BLaER1 treated with 17β-estradiol and CSF1 and Interleukin-3, amounts not matched to agents 10 nM and 100 nM (cell line): ENCODE measurements at regions not wholly inside any gene's neighbourhood (a gene's known extent, or its start where the extent isn't known, plus 50 kb on each side); places are given as distances from the start of the nearest gene placed in this dataset.

Experiments used
- H3K27ac ChIP-seq, 11 experiments: shearing (Covaris generic); formaldehyde crosslinking; 2 replicates each; pipeline ENCODE4 v1.8.1; 2022
- H3K27me3 ChIP-seq, 11 experiments: shearing (Covaris generic); formaldehyde crosslinking; 2 replicates each; pipeline ENCODE4 v1.8.1; 2022
- H3K36me3 ChIP-seq, 11 experiments: shearing (Covaris generic); formaldehyde crosslinking; 2 replicates each; pipeline ENCODE4 v1.8.1; 2022
- H3K4me1 ChIP-seq, 10 experiments: shearing (Covaris generic); formaldehyde crosslinking; 2 replicates each; pipeline ENCODE4 v1.8.1; 2022
- H3K4me2 ChIP-seq, 11 experiments: shearing (Covaris generic); formaldehyde crosslinking; 2 replicates each; pipeline ENCODE4 v1.8.1; 2022
- H3K4me3 ChIP-seq, 10 experiments: shearing (Covaris generic); formaldehyde crosslinking; 2 replicates each; pipeline ENCODE4 v1.8.1; 2022
- H3K9ac ChIP-seq, 11 experiments: shearing (Covaris generic); formaldehyde crosslinking; 2 replicates each; pipeline ENCODE4 v1.8.1; 2022
- H3K9me3 ChIP-seq, 11 experiments: shearing (Covaris generic); formaldehyde crosslinking; replicated peaks in 1 of 11; 2 replicates each; pipeline ENCODE4 v1.8.1; 2022
- H4K20me1 ChIP-seq, 11 experiments: shearing (Covaris generic); formaldehyde crosslinking; 2 replicates each; pipeline ENCODE4 v1.8.1; 2022
- Cebpa-rat ChIP-seq, 11 experiments: shearing (Covaris generic); IDR thresholded peaks; 2 replicates each; pipeline ENCODE4 v1.8.1; 2022

GRCh38 chr2:126836761-126837679 is 61.7 kb upstream of the TEX51 start:
- no peaks in the 10 kb centered on the region for H3K36me3 ChIP-seq
- H3K9me3 ChIP-seq, result peaks cover 0 to 6% (median 0%) of the 10 kb centered on the region in 11 experiments; a peak in 1 of 22 replicates
- H4K20me1 ChIP-seq, result no peaks in the 10 kb centered on the region
- no peak overlapping the region for H3K4me3 ChIP-seq
- no peak overlapping the region for H3K27ac ChIP-seq
- peaks cover 0 to 7% (median 0%) of the 10 kb centered on the region in 10 experiments; a peak in 2 of 20 replicates for H3K4me1 ChIP-seq
- no peak overlapping the region for H3K9ac ChIP-seq
- H3K4me2 ChIP-seq, result no peak overlapping the region
- H3K27me3 ChIP-seq, result no peaks in the 10 kb centered on the region
- TF ChIP-seq Cebpa-rat (IDR thresholded peaks at IDR 0.05), result no peak

GRCh38 chr2:126837966-126838715 is 60.5 kb upstream of the TEX51 start:
- no peak overlapping the region for H3K9ac ChIP-seq
- H3K27ac ChIP-seq, result no peak overlapping the region
- H3K4me1 ChIP-seq, result peaks cover 0 to 5% (median 0%) of the 10 kb centered on the region in 10 experiments; a peak in 2 of 20 replicates
- H3K4me3 ChIP-seq, result no peak overlapping the region
- no peak overlapping the region for H3K4me2 ChIP-seq
- no peak for TF ChIP-seq Cebpa-rat (IDR thresholded peaks at IDR 0.05)
- H3K27me3 ChIP-seq, result no peaks in the 10 kb centered on the region
- H3K9me3 ChIP-seq, result peaks cover 0 to 6% (median 0%) of the 10 kb centered on the region in 11 experiments; a peak in 1 of 22 replicates
- H3K36me3 ChIP-seq, result no peaks in the 10 kb centered on the region
- H4K20me1 ChIP-seq, result no peaks in the 10 kb centered on the region

- Histone ChIP-seq H3K9ac (no peak overlapping the region), H3K4me3 (no peak overlapping the region), H3K27ac (no peak overlapping the region), H3K27me3 (no peaks in the 10 kb centered on the region), H4K20me1 (no peaks in the 10 kb centered on the region), H3K4me2 (no peak overlapping the region), H3K36me3 (no peaks in the 10 kb centered on the region), H3K4me1 (peaks cover 0 to 5% (median 0%) of the 10 kb centered on the region in 10 experiments; a peak in 2 of 20 replicates), H3K9me3 (peaks cover 0 to 6% (median 0%) of the 10 kb centered on the region in 11 experiments; a peak in 1 of 22 replicates)
- no peak for TF ChIP-seq Cebpa-rat (IDR thresholded peaks at IDR 0.05)
These were observed 60.0 kb upstream of the TEX51 start for GRCh38 chr2:126838716-126838985.

GRCh38 chr2:126839796-126840195 is 58.9 kb upstream of the TEX51 start:
- Histone ChIP-seq H3K9ac (no peak overlapping the region), H3K4me2 (no peak overlapping the region), H3K27ac (no peak overlapping the region), H3K9me3 (no peaks in the 10 kb centered on the region), H3K4me1 (peaks cover 0 to 5% (median 0%) of the 10 kb centered on the region in 10 experiments; a peak in 2 of 20 replicates), H3K27me3 (no peaks in the 10 kb centered on the region), H4K20me1 (no peaks in the 10 kb centered on the region), H3K36me3 (no peaks in the 10 kb centered on the region), H3K4me3 (no peak overlapping the region)
- TF ChIP-seq Cebpa-rat (IDR thresholded peaks at IDR 0.05), result no peak

GRCh38 chr2:126843081-126843480 is 55.6 kb upstream of the TEX51 start:
- Histone ChIP-seq H4K20me1 (no peaks in the 10 kb centered on the region), H3K4me3 (no peak overlapping the region), H3K9me3 (no peaks in the 10 kb centered on the region), H3K4me1 (peaks cover 0 to 18% (median 0%) of the 10 kb centered on the region in 10 experiments; a peak in 4 of 20 replicates), H3K27me3 (no peaks in the 10 kb centered on the region), H3K27ac (no peak overlapping the region), H3K9ac (no peak overlapping the region), H3K36me3 (no peaks in the 10 kb centered on the region), H3K4me2 (no peak overlapping the region)
- no peak for TF ChIP-seq Cebpa-rat (IDR thresholded peaks at IDR 0.05)

GRCh38 chr2:126846241-126846640 is 52.4 kb upstream of the TEX51 start:
- Histone ChIP-seq H3K4me1 (peaks cover 0 to 18% (median 0%) of the 10 kb centered on the region in 10 experiments; a peak in 4 of 20 replicates), H3K36me3 (no peaks in the 10 kb centered on the region), H3K27me3 (no peaks in the 10 kb centered on the region), H4K20me1 (no peaks in the 10 kb centered on the region; a peak in 1 of 22 replicates), H3K9ac (no peak overlapping the region), H3K4me2 (peak overlapping the region in 1 of 11 experiments; percentile 23; a peak in 3 of 22 replicates), H3K27ac (no peak overlapping the region), H3K4me3 (no peak overlapping the region), H3K9me3 (no peaks in the 10 kb centered on the region)
- no peak for TF ChIP-seq Cebpa-rat (IDR thresholded peaks at IDR 0.05)
